Gastrocnemius medialis (tissue), 4 donors: ENCODE measurements at regions not wholly inside any gene's neighbourhood (a gene's known extent, or its start where the extent isn't known, plus 50 kb on each side); places are given as distances from the start of the nearest gene placed in this dataset.
"Not testable (repeated sequence)": the region's sequence is repeated elsewhere in the genome, so short reads cannot be mapped to it uniquely, and the experiment has no call there.

Source experiments
- ATAC-seq, 2 donors: fragments of 150-250 bp; one replicate each; pipeline ENCODE4 v1.9.1; 2016
- DNase-seq, 2 donors: peaks; one replicate each; pipeline ENCODE4 v3.0.0-alpha.2; 2019
- H3K27ac ChIP-seq, 4 donors: fragments of 200-600 bp; sonication (generic); 1 replicate in 1 of 4; 2 replicates in 3 of 4; pipeline ENCODE4 v1.5.1; 2016 to 2018; ENCODE audit warnings: mild to moderate bottlenecking in 2 of 4, moderate library complexity in 1 of 4
- H3K27me3 ChIP-seq, 3 donors: fragments of 200-600 bp; sonication (generic) in 2 of 3; 1 replicate in 1 of 3; 2 replicates in 2 of 3; pipeline versions ENCODE4 v1.5.1 to v1.6.0; 2016 to 2019; ENCODE audit warnings: mild to moderate bottlenecking in 1 of 3, moderate library complexity in 1 of 3
- H3K36me3 ChIP-seq, 2 donors: fragments of 200-600 bp; sonication (generic) in 1 of 2; one replicate each; pipeline ENCODE4 v1.5.1; 2017 to 2018
- H3K4me1 ChIP-seq, 2 donors: fragments of 200-600 bp; sonication (generic) in 1 of 2; one replicate each; pipeline ENCODE4 v1.5.1; 2016 to 2017; ENCODE audit warnings: mild to moderate bottlenecking in 2 of 2
- H3K4me3 ChIP-seq, 4 donors: fragments of 200-600 bp; sonication (generic) in 3 of 4; 1 replicate in 1 of 4; 2 replicates in 3 of 4; pipeline ENCODE4 v1.5.1; 2016 to 2019; ENCODE audit warnings: mild to moderate bottlenecking in 2 of 4
- H3K9me3 ChIP-seq, 3 donors: fragments of 200-600 bp; sonication (generic) in 2 of 3; 1 replicate in 1 of 3; 2 replicates in 2 of 3; pipeline ENCODE4 v1.5.1; 2016 to 2019
- CTCF ChIP-seq, 5 experiments: fragments of 450-650 bp in 3 of 5; fragments of 200-600 bp in 2 of 5; sonication (generic) in 2 of 5; IDR thresholded peaks in 4 of 5; conservative IDR thresholded peaks in 1 of 5; 1 replicate in 4 of 5; 2 replicates in 1 of 5; pipeline ENCODE4 v1.5.1; 2016 to 2019; ENCODE audit warnings: antibody characterized with exemption in 5 of 5, mild to moderate bottlenecking in 3 of 5, moderate library complexity in 3 of 5
- POLR2A ChIP-seq, 2 donors: fragments of 450-650 bp; IDR thresholded peaks; one replicate each; pipeline ENCODE4 v1.6.1; 2017; ENCODE audit warnings: antibody characterized with exemption in 2 of 2, mild to moderate bottlenecking in 2 of 2, moderate library complexity in 2 of 2
- in situ Hi-C, 4 donors: fragments of 200-750 bp; cut with MboI; loops; one replicate each; pipeline versions ENCODE4 v1.15.0 to v1.8.0; 2017; ENCODE audit warnings: low sequenced_read_pairs in 4 of 4
- intact Hi-C: fragments of 100-400 bp; cut with DNase I; formaldehyde crosslinking; loops from one replicate; pipeline ENCODE4 v1.15.1; 2023; ENCODE audit warnings: low total_unique reads

- intact Hi-C loops, result no loop called here
Measured at GRCh38 chr2:210862283-210863065, 306.1 kb downstream of the CPS1 start.

GRCh38 chr2:210863283-210863682 lies 306.9 kb downstream of the CPS1 start:
- Histone ChIP-seq H3K4me1 (no peaks in the 10 kb centered on the region), H3K4me3 (no peak overlapping the region), H3K9me3 (no peaks in the 10 kb centered on the region), H3K36me3 (no peaks in the 10 kb centered on the region), H3K27me3 (no peaks in the 10 kb centered on the region), H3K27ac (no peak overlapping the region)
- ATAC-seq, result no peak
- TF ChIP-seq POLR2A (IDR thresholded peaks at IDR 0.05) (no peak), CTCF (IDR thresholded peaks at IDR 0.05 in 4 of 5, conservative IDR thresholded peaks at IDR 0.05 in 1 of 5) (no peak)
- no peak for DNase-seq
- in situ Hi-C loops (no loop called here), intact Hi-C loops (no loop called here)

More at GRCh38 chr2:210862283-210863065, 306.1 kb downstream of the CPS1 start:
- ATAC-seq (no peak), DNase-seq (no peak)
- H3K9me3 ChIP-seq, result no peaks in the 10 kb centered on the region
- H3K36me3 ChIP-seq, result no peaks in the 10 kb centered on the region
- no peak for TF ChIP-seq POLR2A (IDR thresholded peaks at IDR 0.05)
- TF ChIP-seq CTCF (IDR thresholded peaks at IDR 0.05 in 4 of 5, conservative IDR thresholded peaks at IDR 0.05 in 1 of 5), result no peak
- H3K27ac ChIP-seq, result no peak overlapping the region
- H3K27me3 ChIP-seq, result no peaks in the 10 kb centered on the region
- in situ Hi-C loops, result no loop called here
- no peaks in the 10 kb centered on the region for H3K4me1 ChIP-seq
- no peak overlapping the region for H3K4me3 ChIP-seq

- ATAC-seq, H3K4me3 ChIP-seq, H3K36me3 ChIP-seq, DNase-seq, H3K9me3 ChIP-seq, H3K4me1 ChIP-seq, in situ Hi-C loops, H3K27me3 ChIP-seq, intact Hi-C loops, H3K27ac ChIP-seq: not testable (repeated sequence)
Measured at GRCh38 chr2:210871566-210871965, 315.2 kb downstream of the CPS1 start.

- no peak for DNase-seq
- TF ChIP-seq POLR2A (IDR thresholded peaks at IDR 0.05), result no peak
- TF ChIP-seq CTCF (IDR thresholded peaks at IDR 0.05 in 4 of 5, conservative IDR thresholded peaks at IDR 0.05 in 1 of 5), result no peak
- no peaks in the 10 kb centered on the region for H3K9me3 ChIP-seq
- H3K4me1 ChIP-seq, result no peaks in the 10 kb centered on the region
- no peaks in the 10 kb centered on the region for H3K27me3 ChIP-seq
- no peak overlapping the region for H3K27ac ChIP-seq
- intact Hi-C loops (no loop called here), in situ Hi-C loops (no loop called here)
- H3K4me3 ChIP-seq, result no peak overlapping the region
- H3K36me3 ChIP-seq, result no peaks in the 10 kb centered on the region
- no peak for ATAC-seq
Measured at GRCh38 chr2:210873631-210874030, 317.2 kb downstream of the CPS1 start.

- Histone ChIP-seq H3K4me3 (no peak overlapping the region), H3K4me1 (no peaks in the 10 kb centered on the region), H3K36me3 (no peaks in the 10 kb centered on the region), H3K27me3 (no peaks in the 10 kb centered on the region), H3K27ac (no peak overlapping the region), H3K9me3 (no peaks in the 10 kb centered on the region)
- intact Hi-C loops (no loop called here), in situ Hi-C loops (no loop called here)
- DNase-seq, result no peak
- TF ChIP-seq POLR2A (IDR thresholded peaks at IDR 0.05) (no peak), CTCF (IDR thresholded peaks at IDR 0.05 in 4 of 5, conservative IDR thresholded peaks at IDR 0.05 in 1 of 5) (no peak)
- ATAC-seq, result no peak
Measured at GRCh38 chr2:210884227-210884626, 327.8 kb downstream of the CPS1 start.
